ENCODE measurements at regions not wholly inside any gene's neighbourhood (a gene's known extent, or its start where the extent isn't known, plus 50 kb on each side); places are given as distances from the start of the nearest gene placed in this dataset.

DNA sequence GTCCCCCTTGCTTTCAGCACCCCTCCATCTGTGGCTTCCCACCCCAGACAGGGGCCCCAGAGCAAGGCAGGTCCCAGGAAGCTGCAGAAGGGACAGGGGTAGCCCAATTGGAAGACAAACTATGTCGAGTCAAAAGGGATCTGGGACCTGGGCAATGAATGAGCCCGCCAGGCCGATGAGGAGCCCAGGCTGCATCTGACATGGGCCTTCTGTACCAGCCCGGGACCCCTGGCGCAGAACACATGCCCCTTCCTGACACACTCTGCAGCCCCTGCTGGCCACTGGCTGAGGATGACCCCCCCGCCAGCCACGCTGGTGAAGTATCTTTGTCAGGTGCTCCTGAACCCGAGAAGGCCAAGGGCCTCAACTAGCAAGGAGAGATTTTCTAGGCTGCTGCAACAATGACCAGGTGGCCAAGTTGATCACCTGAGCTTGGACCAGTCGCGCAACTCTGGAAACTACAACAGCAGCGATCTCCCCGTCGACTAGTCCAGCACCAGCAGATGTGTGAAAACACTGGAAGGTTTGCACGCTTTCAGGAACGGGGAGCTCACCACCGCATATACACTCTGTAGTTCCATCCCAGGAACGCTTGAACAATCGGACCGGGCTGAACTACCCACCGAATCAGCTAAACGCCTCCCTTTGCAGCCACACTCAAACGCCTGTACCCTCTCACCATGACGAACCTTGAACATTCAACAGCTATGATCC, 119.0 kb downstream of the NCOR2 start:
- no peak for TF ChIP-seq POLR2A (IDR thresholded peaks at IDR 0.05; ENCODE audit: low read depth, low read length)
- no peak for TF ChIP-seq TAF1 (IDR thresholded peaks at IDR 0.05; ENCODE audit: low read depth, low read length)
- TF ChIP-seq POLR2AphosphoS5 (IDR thresholded peaks at IDR 0.05; ENCODE audit: low read depth, low read length): no peak
- no peak for TF ChIP-seq SPI1 (IDR thresholded peaks at IDR 0.05; ENCODE audit: low read depth, low read length)
- no peak for TF ChIP-seq PAX5 (IDR thresholded peaks at IDR 0.05; ENCODE audit: insufficient read depth, low read length, severe bottlenecking)

Data from GM12891 (cell line).